OCI-LY3 (cell line): ENCODE measurements at regions not wholly inside any gene's neighbourhood (a gene's known extent, or its start where the extent isn't known, plus 50 kb on each side); places are given as distances from the start of the nearest gene placed in this dataset.

ENCODE experiments used
- H2AFZ ChIP-seq: fragments of 200-600, 300-600 bp; shearing (Covaris generic); 2 replicates; pipeline ENCODE4 v1.6.0; 2014; ENCODE audit warnings: antibody characterized with exemption, low read depth, low read length
- H3K27ac ChIP-seq: fragments of 200-600, 300-600 bp; sonication (generic); 2 replicates; pipeline ENCODE4 v1.5.1; 2014; ENCODE audit warnings: mild to moderate bottlenecking, low read length, moderate library complexity, mixed read lengths
- H3K27me3 ChIP-seq: fragments of 200-600, 300-600 bp; sonication (generic); 2 replicates; pipeline ENCODE4 v1.6.1; 2014; ENCODE audit warnings: low read depth, low read length, mixed read lengths
- H3K36me3 ChIP-seq: fragments of 200-600, 300-600 bp; sonication (generic); replicated peaks from 2 replicates; pipeline ENCODE3; 2014; ENCODE audit warnings: low read depth, low read length, mixed read lengths
- H3K4me1 ChIP-seq: fragments of 300-600, 200-600 bp; sonication (generic); 2 replicates; pipeline ENCODE4 v1.6.1; 2014; ENCODE audit warnings: low read length, mixed read lengths
- H3K4me2 ChIP-seq: fragments of 200-600, 300-600 bp; sonication (generic); 2 replicates; pipeline ENCODE4 v1.6.1; 2014; ENCODE audit warnings: low read length, mixed read lengths
- H3K4me3 ChIP-seq: fragments of 300-600, 200-600 bp; sonication (generic); 2 replicates; pipeline ENCODE4 v1.5.1; 2014; ENCODE audit warnings: antibody characterized with exemption, mild to moderate bottlenecking, low read length, moderate library complexity
- H3K79me2 ChIP-seq: fragments of 300-600, 200-600 bp; shearing (Covaris generic); 2 replicates; pipeline ENCODE4 v1.6.1; 2014; ENCODE audit warnings: mild to moderate bottlenecking, low read length, mixed read lengths
- H3K9ac ChIP-seq: fragments of 300-600, 200-600 bp; shearing (Covaris generic); 2 replicates; pipeline ENCODE4 v1.6.0; 2014; ENCODE audit warnings: mild to moderate bottlenecking, low read length, moderate library complexity
- H3K9me3 ChIP-seq: fragments of 200-600, 300-600 bp; shearing (Covaris generic); 2 replicates; pipeline ENCODE4 v1.6.1; 2014; ENCODE audit warnings: low read length, mixed read lengths; ENCODE audit not compliant: insufficient read depth
- H4K20me1 ChIP-seq: fragments of 200-600, 300-600 bp; sonication (generic); 2 replicates; pipeline ENCODE4 v1.6.1; 2016; ENCODE audit warnings: low read length, mixed read lengths; ENCODE audit not compliant: insufficient read depth
- CTCF ChIP-seq: fragments of 200-600, 300-600 bp; sonication (generic); IDR thresholded peaks from 2 replicates; pipeline ENCODE4 v1.5.1; 2014; ENCODE audit warnings: antibody characterized with exemption, low read length, low read depth
- EZH2phosphoT487 ChIP-seq: fragments of 200-600 bp; shearing (Covaris generic); IDR thresholded peaks from 2 replicates; pipeline ENCODE4 v1.6.1; 2018; ENCODE audit warnings: antibody characterized with exemption, mixed run types, low read depth

- Histone ChIP-seq H2AFZ (no peak overlapping the region), H4K20me1 (no peaks in the 10 kb centered on the region), H3K79me2 (no peaks in the 10 kb centered on the region), H3K9ac (no peak overlapping the region), H3K27me3 (peaks cover 12% of the 10 kb centered on the region; the same call in 1 of the 2 replicates), H3K4me3 (no peak overlapping the region), H3K36me3 (no peaks in the 10 kb centered on the region), H3K4me2 (no peak overlapping the region), H3K9me3 (no peaks in the 10 kb centered on the region), H3K4me1 (peaks cover 9% of the 10 kb centered on the region), H3K27ac (no peak overlapping the region)
- TF ChIP-seq CTCF: no peak
- no peak for TF ChIP-seq EZH2phosphoT487
Observed at GRCh38 chr2:11014026-11014425, 102.3 kb downstream of the KCNF1 start.

GRCh38 chr2:11016735-11017388, 105.1 kb downstream of the KCNF1 start:
- Histone ChIP-seq H2AFZ (no peak overlapping the region), H4K20me1 (no peaks in the 10 kb centered on the region), H3K4me1 (peaks cover 9% of the 10 kb centered on the region), H3K9me3 (no peaks in the 10 kb centered on the region), H3K4me2 (no peak overlapping the region), H3K4me3 (no peak overlapping the region), H3K27me3 (peaks cover 12% of the 10 kb centered on the region; the same call in 1 of the 2 replicates), H3K36me3 (no peaks in the 10 kb centered on the region), H3K9ac (no peak overlapping the region), H3K27ac (no peak overlapping the region), H3K79me2 (no peaks in the 10 kb centered on the region)
- TF ChIP-seq CTCF (no peak), EZH2phosphoT487 (no peak)

GRCh38 chr2:11017921-11018320, 106.2 kb downstream of the KCNF1 start:
- Histone ChIP-seq H3K79me2 (no peaks in the 10 kb centered on the region), H2AFZ (no peak overlapping the region; the same call in 1 of the 2 replicates), H3K27ac (no peak overlapping the region), H3K4me3 (no peak overlapping the region), H3K9ac (no peak overlapping the region), H3K36me3 (no peaks in the 10 kb centered on the region), H3K9me3 (no peaks in the 10 kb centered on the region), H3K27me3 (peaks cover 12% of the 10 kb centered on the region; the same call in 1 of the 2 replicates), H3K4me2 (no peak overlapping the region), H3K4me1 (peaks cover 9% of the 10 kb centered on the region), H4K20me1 (no peaks in the 10 kb centered on the region)
- TF ChIP-seq CTCF (no peak), EZH2phosphoT487 (no peak)

- Histone ChIP-seq H4K20me1 (no peaks in the 10 kb centered on the region), H3K9me3 (no peaks in the 10 kb centered on the region), H3K27ac (no peak overlapping the region), H3K9ac (no peak overlapping the region), H3K4me1 (peaks cover 9% of the 10 kb centered on the region), H3K27me3 (peaks cover 12% of the 10 kb centered on the region; the same call in 1 of the 2 replicates), H3K4me3 (no peak overlapping the region), H3K36me3 (no peaks in the 10 kb centered on the region), H2AFZ (no peak overlapping the region), H3K79me2 (no peaks in the 10 kb centered on the region), H3K4me2 (no peak overlapping the region)
- TF ChIP-seq EZH2phosphoT487 (no peak), CTCF (no peak)
Observed at GRCh38 chr2:11018651-11019185, 107.0 kb downstream of the KCNF1 start.
